ENCODE measurements at regions not wholly inside any gene's neighbourhood (a gene's known extent, or its start where the extent isn't known, plus 50 kb on each side); places are given as distances from the start of the nearest gene placed in this dataset.

DNA sequence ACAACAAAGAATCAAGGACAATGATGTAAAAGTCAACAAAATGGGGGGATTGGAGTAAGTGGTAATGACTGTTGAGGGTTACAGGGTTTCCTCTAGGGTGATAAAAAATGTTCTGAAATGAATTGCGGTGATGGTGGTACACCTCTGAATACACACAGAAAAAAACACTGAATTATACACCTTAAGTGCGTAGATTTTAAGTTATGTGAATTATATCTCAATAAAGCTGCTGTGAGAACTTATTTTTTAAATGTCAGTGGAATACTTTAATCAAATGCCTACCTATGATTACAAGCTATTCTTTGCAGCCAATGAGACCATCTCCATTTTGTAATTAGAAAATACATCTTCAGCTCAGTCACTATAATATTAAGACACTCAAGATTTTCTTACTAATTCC, 53.5 kb downstream of the ZNF608 start:
- H3K9me3 ChIP-seq (replicated peaks; ENCODE audit: low read length) = no peaks in the 10 kb centered on the region
- H3K36me3 ChIP-seq (ENCODE audit: insufficient read depth, low read length) = no peaks in the 10 kb centered on the region
- H3K4me1 ChIP-seq (ENCODE audit: control insufficient read depth, insufficient read depth, low read length) = peaks cover 17% of the 10 kb centered on the region
- H3K27me3 ChIP-seq (ENCODE audit: control insufficient read depth, insufficient read depth, low read length) = no peaks in the 10 kb centered on the region
- no peak overlapping the region for H3K4me3 ChIP-seq (ENCODE audit: low read length)
- H3K4me2 ChIP-seq (ENCODE audit: low read length) = no peak overlapping the region
- no peak overlapping the region for H3K9ac ChIP-seq (ENCODE audit: low read depth, low read length)

DNA sequence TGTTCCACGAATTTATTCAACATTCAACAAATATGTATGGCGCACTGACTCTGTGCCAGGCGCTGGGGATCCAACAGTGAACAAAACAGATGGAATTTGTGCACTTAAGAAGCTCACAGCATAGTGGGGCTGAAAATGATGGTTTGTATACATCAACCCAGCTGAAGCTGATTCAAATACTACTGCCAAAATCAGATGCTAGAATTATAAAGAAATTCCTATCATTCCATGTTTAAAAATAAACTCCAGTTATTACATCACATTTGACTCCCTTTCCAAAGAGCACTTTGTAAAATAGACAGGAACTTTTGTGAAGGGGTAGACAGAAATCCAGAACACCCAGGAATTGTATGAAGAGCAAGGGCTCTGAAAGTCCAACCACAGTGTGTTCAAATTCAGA, 54.1 kb downstream of the ZNF608 start:
- Histone ChIP-seq H3K36me3 (ENCODE audit: insufficient read depth, low read length) (no peaks in the 10 kb centered on the region), H3K9me3 (replicated peaks; ENCODE audit: low read length) (no peaks in the 10 kb centered on the region), H3K4me2 (ENCODE audit: low read length) (peak overlapping the region; percentile 40), H3K4me1 (ENCODE audit: control insufficient read depth, insufficient read depth, low read length) (peaks cover 14% of the 10 kb centered on the region), H3K9ac (ENCODE audit: low read depth, low read length) (no peak overlapping the region), H3K27me3 (ENCODE audit: control insufficient read depth, insufficient read depth, low read length) (no peaks in the 10 kb centered on the region), H3K4me3 (ENCODE audit: low read length) (no peak overlapping the region)

DNA sequence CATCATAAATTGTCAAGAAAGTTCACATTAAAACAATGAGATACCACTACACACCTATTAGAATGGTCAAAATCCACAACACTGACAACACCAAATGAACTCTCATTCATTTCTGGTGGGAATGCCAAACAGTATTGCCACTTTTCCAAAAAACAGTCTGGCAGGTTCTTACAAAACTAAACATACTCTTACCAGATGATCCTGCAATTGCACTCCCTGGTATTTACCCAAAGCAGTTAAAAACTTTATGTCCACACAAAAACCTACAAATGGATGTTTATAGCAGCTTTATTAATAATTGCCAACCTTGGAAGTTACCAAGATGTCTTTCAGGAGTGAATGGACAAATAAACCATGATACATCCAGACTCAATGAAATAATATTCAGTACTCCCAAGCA, 56.8 kb downstream of the ZNF608 start:
- Histone ChIP-seq H3K4me3 (ENCODE audit: low read length) (no peak overlapping the region), H3K4me2 (ENCODE audit: low read length) (no peak overlapping the region), H3K36me3 (ENCODE audit: insufficient read depth, low read length) (no peaks in the 10 kb centered on the region), H3K4me1 (ENCODE audit: control insufficient read depth, insufficient read depth, low read length) (peaks cover 14% of the 10 kb centered on the region), H3K27me3 (ENCODE audit: control insufficient read depth, insufficient read depth, low read length) (no peaks in the 10 kb centered on the region), H3K9me3 (replicated peaks; ENCODE audit: low read length) (no peaks in the 10 kb centered on the region), H3K9ac (ENCODE audit: low read depth, low read length) (no peak overlapping the region)

DNA sequence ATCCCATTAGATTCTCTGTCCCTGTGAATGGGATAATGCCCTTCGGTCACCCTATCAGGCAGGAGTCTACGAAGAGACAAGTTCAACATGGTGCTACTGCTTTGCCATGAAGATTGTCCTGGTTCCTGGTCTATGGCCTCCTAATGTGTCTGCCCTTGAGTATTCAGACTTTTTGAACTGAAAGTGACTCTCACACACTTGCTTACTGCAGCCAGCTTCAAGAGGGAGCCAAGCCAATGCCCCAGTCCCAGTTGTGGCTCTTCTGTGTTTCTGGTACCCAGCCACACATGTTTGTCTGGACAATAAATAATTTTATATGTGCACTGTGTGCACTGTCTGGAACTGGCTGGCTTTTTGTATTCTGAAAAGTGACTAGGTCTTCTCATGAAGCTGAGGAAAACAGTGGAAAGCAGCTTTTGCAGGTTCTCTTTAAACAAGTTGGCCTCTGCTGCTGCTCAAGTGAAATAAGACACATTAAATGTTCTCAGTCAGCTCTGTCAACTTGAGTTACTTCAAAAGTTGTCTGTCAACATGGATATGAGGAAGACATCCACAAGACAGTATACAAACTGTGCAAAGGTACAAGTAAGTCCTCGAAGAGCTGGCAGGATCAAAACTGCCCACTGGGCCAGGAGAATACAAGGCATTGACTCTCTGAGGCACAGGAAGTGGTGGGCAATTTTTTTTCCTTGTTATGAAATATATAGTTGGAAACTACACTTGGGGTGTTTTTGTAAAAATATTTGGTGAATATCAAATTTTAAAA, 60.0 kb downstream of the ZNF608 start:
- H3K27me3 ChIP-seq (ENCODE audit: control insufficient read depth, insufficient read depth, low read length) = no peaks in the 10 kb centered on the region
- peaks cover 3% of the 10 kb centered on the region for H3K4me1 ChIP-seq (ENCODE audit: control insufficient read depth, insufficient read depth, low read length)
- no peak overlapping the region for H3K4me3 ChIP-seq (ENCODE audit: low read length)
- H3K9ac ChIP-seq (ENCODE audit: low read depth, low read length) = no peak overlapping the region
- no peaks in the 10 kb centered on the region for H3K36me3 ChIP-seq (ENCODE audit: insufficient read depth, low read length)
- no peak overlapping the region for H3K4me2 ChIP-seq (ENCODE audit: low read length)
- no peaks in the 10 kb centered on the region for H3K9me3 ChIP-seq (replicated peaks; ENCODE audit: low read length)

DNA sequence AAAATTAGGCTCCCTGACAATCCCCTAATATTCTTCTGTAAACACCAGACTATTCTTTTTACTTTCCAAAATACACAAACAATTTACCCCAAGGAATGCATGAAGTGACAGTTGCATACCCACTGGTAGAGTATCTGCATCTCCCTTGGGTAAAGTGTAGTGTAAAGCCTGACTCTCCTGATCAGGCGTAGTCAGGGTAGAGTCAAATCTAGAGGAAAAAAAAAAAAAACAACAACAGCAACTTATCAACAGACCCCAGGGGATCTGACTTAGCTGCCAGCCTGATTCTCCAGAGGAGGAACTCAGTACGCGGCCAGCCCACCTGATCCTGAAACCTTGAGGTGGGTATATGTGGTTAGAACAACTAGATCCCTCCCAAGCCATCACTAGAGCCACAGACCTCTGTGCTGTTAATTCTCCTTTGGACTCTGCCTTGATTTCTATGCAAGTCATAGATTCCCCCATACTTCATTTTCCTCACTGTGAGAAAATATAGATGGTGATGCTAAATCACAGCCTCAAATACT, 61.0 kb downstream of the ZNF608 start:
- Histone ChIP-seq H3K4me2 (ENCODE audit: low read length) (no peak overlapping the region), H3K9ac (ENCODE audit: low read depth, low read length) (no peak overlapping the region), H3K4me3 (ENCODE audit: low read length) (no peak overlapping the region), H3K36me3 (ENCODE audit: insufficient read depth, low read length) (no peaks in the 10 kb centered on the region), H3K27me3 (ENCODE audit: control insufficient read depth, insufficient read depth, low read length) (no peaks in the 10 kb centered on the region), H3K9me3 (replicated peaks; ENCODE audit: low read length) (no peaks in the 10 kb centered on the region), H3K4me1 (ENCODE audit: control insufficient read depth, insufficient read depth, low read length) (peaks cover 3% of the 10 kb centered on the region)

DNA sequence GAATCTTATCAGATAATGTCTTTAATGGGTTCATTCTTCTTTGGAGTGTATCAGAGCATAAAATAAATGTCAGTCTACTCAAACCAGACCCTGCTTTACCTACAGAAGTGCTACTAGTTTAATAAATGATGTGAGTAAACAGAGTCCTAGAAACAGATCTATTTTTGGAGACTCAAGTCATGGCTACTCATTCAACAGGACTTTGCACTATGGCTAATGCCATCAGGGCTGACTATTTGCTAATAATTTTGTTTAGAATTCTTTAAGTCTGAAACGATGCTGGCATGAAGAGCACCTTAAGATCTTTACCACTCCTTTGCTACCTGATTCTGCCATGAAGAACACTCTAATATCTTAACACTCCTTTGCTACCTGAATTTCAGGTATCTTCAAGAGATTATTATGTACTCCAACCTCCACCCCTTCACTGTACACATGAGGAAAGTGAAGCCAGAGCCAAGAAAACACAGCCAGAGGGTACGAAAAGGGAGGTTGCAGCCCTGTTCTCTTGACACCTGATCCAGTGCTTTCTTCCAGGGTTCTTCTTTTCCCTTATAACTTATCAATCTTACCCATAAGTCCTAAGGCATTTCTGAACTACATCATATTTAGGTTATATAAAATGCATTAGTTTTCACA, 62.4 kb downstream of the ZNF608 start:
- Histone ChIP-seq H3K27me3 (ENCODE audit: control insufficient read depth, insufficient read depth, low read length) (no peaks in the 10 kb centered on the region), H3K4me1 (ENCODE audit: control insufficient read depth, insufficient read depth, low read length) (peaks cover 3% of the 10 kb centered on the region), H3K9me3 (replicated peaks; ENCODE audit: low read length) (no peaks in the 10 kb centered on the region), H3K4me3 (ENCODE audit: low read length) (no peak overlapping the region), H3K36me3 (ENCODE audit: insufficient read depth, low read length) (no peaks in the 10 kb centered on the region), H3K4me2 (ENCODE audit: low read length) (no peak overlapping the region), H3K9ac (ENCODE audit: low read depth, low read length) (no peak overlapping the region)

DNA sequence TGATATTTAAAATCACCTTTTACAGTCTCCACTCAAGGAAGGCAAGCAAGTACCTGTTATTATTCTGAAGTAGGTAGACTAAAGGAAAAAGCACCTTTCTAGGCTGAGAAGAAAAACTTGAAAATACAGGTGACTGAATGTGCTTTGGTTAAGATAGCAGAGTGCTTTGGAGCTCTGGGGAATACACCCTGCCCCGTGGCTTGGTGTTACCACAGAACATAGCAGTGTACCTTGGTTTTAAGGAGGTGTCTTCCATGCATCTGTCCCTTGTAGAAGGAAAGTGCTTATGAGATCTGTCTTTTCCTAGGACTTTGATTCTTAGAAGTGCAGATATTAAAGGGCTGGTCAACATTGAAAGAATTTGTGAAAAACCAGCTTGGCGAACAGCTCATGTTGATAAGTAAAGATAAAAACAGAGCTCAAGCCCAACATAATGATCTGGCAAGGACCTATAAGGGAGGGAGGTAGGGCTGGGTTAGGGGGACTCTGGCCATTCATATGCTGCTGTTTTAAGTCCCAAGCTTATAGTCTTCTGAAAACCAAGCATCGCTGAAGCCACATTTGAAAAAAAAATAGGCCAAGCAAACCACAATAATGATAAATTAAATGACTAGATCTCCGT, 66.8 kb downstream of the ZNF608 start:
- H3K36me3 ChIP-seq (ENCODE audit: insufficient read depth, low read length) = no peaks in the 10 kb centered on the region
- no peaks in the 10 kb centered on the region for H3K9me3 ChIP-seq (replicated peaks; ENCODE audit: low read length)
- no peak overlapping the region for H3K4me3 ChIP-seq (ENCODE audit: low read length)
- no peak overlapping the region for H3K9ac ChIP-seq (ENCODE audit: low read depth, low read length)
- peaks cover 29% of the 10 kb centered on the region for H3K4me1 ChIP-seq (ENCODE audit: control insufficient read depth, insufficient read depth, low read length)
- H3K27me3 ChIP-seq (ENCODE audit: control insufficient read depth, insufficient read depth, low read length) = no peaks in the 10 kb centered on the region
- no peak overlapping the region for H3K4me2 ChIP-seq (ENCODE audit: low read length)

DNA sequence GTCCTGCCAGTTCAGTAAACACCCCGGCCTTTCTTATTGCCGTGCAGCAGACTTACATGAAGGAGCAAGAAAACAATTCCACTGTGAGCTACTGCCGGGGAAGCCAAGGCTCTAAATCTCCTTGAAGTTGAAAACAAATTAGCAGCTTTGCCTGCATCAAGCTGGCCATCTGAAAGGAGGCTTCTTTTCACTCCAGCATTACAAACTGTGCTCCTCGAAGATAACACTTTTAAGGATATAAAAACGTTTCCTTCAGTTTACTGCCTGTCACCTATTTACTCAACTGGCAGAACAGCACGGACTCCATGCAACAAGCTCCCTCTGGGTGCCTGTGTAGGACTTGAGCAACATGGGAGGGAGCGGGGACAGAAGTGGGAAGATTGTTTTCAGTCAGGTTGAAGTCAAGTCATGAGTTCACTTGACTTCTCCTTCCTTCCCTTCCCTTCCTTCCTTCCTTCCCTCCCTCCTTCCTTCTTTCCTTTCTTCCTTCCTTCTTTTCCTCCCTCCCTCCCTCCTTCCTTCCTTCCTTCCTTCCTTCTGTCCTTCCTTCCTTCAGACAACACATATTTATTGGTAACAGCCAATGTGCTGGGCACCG, 67.4 kb downstream of the ZNF608 start:
- Histone ChIP-seq H3K4me3 (ENCODE audit: low read length) (no peak overlapping the region), H3K9me3 (replicated peaks; ENCODE audit: low read length) (no peaks in the 10 kb centered on the region), H3K27me3 (ENCODE audit: control insufficient read depth, insufficient read depth, low read length) (no peaks in the 10 kb centered on the region), H3K36me3 (ENCODE audit: insufficient read depth, low read length) (no peaks in the 10 kb centered on the region), H3K9ac (ENCODE audit: low read depth, low read length) (no peak overlapping the region), H3K4me1 (ENCODE audit: control insufficient read depth, insufficient read depth, low read length) (peaks cover 29% of the 10 kb centered on the region), H3K4me2 (ENCODE audit: low read length) (no peak overlapping the region)

DNA sequence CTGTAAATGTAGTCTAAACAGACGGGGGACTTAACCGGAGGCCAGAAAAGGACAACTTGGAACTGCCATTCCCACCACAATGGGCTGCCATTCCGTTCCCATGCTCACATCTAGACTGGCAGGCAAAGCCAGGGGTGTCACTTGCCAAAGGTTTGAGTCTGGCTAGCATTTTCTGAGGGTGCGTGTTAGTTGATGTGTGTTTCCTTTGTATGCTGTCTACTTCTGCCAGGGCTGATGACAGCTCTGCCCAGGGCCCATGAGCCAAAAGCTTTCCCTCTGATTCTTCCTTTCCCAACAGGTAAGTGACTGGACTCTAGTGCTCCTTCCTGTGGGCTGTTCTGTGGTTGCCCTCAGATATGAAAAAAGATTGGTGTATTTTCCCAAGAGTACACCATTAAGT, 68.0 kb downstream of the ZNF608 start:
- no peak overlapping the region for H3K9ac ChIP-seq (ENCODE audit: low read depth, low read length)
- no peak overlapping the region for H3K4me2 ChIP-seq (ENCODE audit: low read length)
- no peaks in the 10 kb centered on the region for H3K9me3 ChIP-seq (replicated peaks; ENCODE audit: low read length)
- H3K4me3 ChIP-seq (ENCODE audit: low read length) = no peak overlapping the region
- H3K36me3 ChIP-seq (ENCODE audit: insufficient read depth, low read length) = no peaks in the 10 kb centered on the region
- H3K27me3 ChIP-seq (ENCODE audit: control insufficient read depth, insufficient read depth, low read length) = no peaks in the 10 kb centered on the region
- H3K4me1 ChIP-seq (ENCODE audit: control insufficient read depth, insufficient read depth, low read length) = peaks cover 29% of the 10 kb centered on the region

DNA sequence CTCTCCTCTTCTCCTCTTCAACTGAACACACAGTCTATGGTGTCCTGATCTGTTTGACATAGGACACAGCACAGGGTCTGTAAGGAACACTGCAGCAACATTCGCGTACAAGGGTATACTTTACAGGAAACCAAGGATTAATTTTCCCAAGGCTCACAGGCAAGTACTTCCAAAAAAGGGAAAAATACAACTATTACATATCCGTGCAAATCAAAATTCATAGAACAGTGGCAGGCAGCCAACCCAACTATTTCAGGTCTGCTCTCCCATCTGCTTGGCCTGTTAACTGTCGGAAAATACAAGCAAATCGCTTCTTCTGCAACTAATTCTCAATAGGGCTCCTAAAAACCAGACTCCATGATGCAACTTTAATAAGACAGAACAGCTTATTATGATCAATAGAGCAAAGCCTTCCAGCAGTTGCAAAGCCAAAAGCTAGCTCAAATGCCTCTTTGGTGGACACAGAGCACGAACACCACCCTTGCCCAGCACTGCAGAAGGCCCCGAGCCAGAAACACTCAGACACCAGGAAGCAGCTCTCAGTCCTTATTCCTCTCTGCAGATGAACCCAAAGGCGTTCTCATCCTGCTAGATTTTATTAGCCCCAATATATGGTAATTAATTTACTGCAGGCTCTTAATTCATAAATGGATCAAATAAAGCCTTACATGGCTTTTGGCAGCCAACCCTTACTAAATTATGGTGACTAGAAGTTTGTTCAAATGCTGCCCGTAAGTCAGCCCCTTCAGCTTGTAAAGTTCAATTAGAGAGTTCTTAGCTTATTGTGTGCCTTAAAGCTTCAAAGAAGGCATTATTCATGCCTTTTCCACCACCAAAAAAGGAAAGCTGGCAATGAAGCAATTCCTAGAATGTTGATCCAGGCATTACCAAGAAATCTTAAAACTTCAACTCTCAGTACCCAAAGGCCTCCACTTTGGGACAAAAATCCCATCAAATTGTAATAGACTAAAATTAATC, 68.8 kb downstream of the ZNF608 start:
- H3K36me3 ChIP-seq (ENCODE audit: insufficient read depth, low read length) = no peaks in the 10 kb centered on the region
- no peak overlapping the region for H3K4me3 ChIP-seq (ENCODE audit: low read length)
- no peaks in the 10 kb centered on the region for H3K9me3 ChIP-seq (replicated peaks; ENCODE audit: low read length)
- H3K9ac ChIP-seq (ENCODE audit: low read depth, low read length) = peak overlapping the region; percentile 10
- peaks cover 29% of the 10 kb centered on the region for H3K4me1 ChIP-seq (ENCODE audit: control insufficient read depth, insufficient read depth, low read length)
- H3K4me2 ChIP-seq (ENCODE audit: low read length) = peak overlapping the region; percentile 66
- no peaks in the 10 kb centered on the region for H3K27me3 ChIP-seq (ENCODE audit: control insufficient read depth, insufficient read depth, low read length)

Measured in skeletal muscle satellite cell (primary cell).